ENCODE measurements at regions not wholly inside any gene's neighbourhood (a gene's known extent, or its start where the extent isn't known, plus 50 kb on each side); places are given as distances from the start of the nearest gene placed in this dataset.

GRCh38 chr4:81639248-81639647 lies 167.5 kb upstream of the RASGEF1B start:
- Histone ChIP-seq H2AFZ (ENCODE audit: control insufficient read depth, low read length) (no peak overlapping the region), H3K27ac (ENCODE audit: control insufficient read depth, insufficient read depth, low read length) (no peak overlapping the region), H3K9me3 (ENCODE audit: control insufficient read depth, low read depth, low read length) (no peaks in the 10 kb centered on the region), H3K36me3 (ENCODE audit: control insufficient read depth in 2 of 2, extremely low read depth in 1 of 2, insufficient read depth in 2 of 2, low read length in 2 of 2) (no peaks in the 10 kb centered on the region), H4K20me1 (ENCODE audit: control insufficient read depth, extremely low read depth, insufficient read depth, low read length) (no peaks in the 10 kb centered on the region), H3K9ac (ENCODE audit: control insufficient read depth, extremely low read depth, insufficient read depth, low read length) (no peak overlapping the region), H3K4me2 (ENCODE audit: control insufficient read depth, extremely low read depth, insufficient read depth, low read depth, low read length) (no peak overlapping the region), H3K4me1 (ENCODE audit: control insufficient read depth, extremely low read depth, insufficient read depth, low read length) (peaks cover 5% of the 10 kb centered on the region), H3K27me3 (ENCODE audit: control insufficient read depth, extremely low read depth, insufficient read depth, low read length) (no peaks in the 10 kb centered on the region), H3K9me1 (ENCODE audit: control insufficient read depth, extremely low read depth, insufficient read depth, low read length) (no peaks in the 10 kb centered on the region), H3K4me3 (ENCODE audit: control insufficient read depth in 2 of 3, extremely low read depth in 1 of 3, insufficient read depth in 2 of 3, low read depth in 1 of 3, low read length in 3 of 3) (no peak overlapping the region), H3K79me2 (ENCODE audit: control insufficient read depth, insufficient read depth, low read length) (no peaks in the 10 kb centered on the region)
- FAIRE-seq (no peak), DNase-seq (ENCODE audit: low read depth, low spot score) (no peak)
- TF ChIP-seq, protein P1, sequence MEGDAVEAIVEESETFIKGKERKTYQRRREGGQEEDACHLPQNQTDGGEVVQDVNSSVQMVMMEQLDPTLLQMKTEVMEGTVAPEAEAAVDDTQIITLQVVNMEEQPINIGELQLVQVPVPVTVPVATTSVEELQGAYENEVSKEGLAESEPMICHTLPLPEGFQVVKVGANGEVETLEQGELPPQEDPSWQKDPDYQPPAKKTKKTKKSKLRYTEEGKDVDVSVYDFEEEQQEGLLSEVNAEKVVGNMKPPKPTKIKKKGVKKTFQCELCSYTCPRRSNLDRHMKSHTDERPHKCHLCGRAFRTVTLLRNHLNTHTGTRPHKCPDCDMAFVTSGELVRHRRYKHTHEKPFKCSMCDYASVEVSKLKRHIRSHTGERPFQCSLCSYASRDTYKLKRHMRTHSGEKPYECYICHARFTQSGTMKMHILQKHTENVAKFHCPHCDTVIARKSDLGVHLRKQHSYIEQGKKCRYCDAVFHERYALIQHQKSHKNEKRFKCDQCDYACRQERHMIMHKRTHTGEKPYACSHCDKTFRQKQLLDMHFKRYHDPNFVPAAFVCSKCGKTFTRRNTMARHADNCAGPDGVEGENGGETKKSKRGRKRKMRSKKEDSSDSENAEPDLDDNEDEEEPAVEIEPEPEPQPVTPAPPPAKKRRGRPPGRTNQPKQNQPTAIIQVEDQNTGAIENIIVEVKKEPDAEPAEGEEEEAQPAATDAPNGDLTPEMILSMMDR (optimal IDR thresholded peaks at IDR 0.05 in 1 of 3, IDR thresholded peaks at IDR 0.05 in 1 of 3, conservative IDR thresholded peaks at IDR 0.05 in 1 of 3; ENCODE audit: extremely low read depth in 1 of 3, insufficient read depth in 2 of 3, low read length in 3 of 3) = no peak
- TF ChIP-seq EZH2 (IDR thresholded peaks at IDR 0.05; ENCODE audit: low read length) = no peak
- dilution Hi-C loops (cut with MboI; ENCODE audit: extremely low pct_ligation_motif_present, low sequenced_read_pairs) = no loop called here

GRCh38 chr4:81638698-81639097 lies 167.0 kb upstream of the RASGEF1B start:
- Histone ChIP-seq H3K4me1 (ENCODE audit: control insufficient read depth, extremely low read depth, insufficient read depth, low read length) (peaks cover 5% of the 10 kb centered on the region), H2AFZ (ENCODE audit: control insufficient read depth, low read length) (no peak overlapping the region), H3K4me2 (ENCODE audit: control insufficient read depth, extremely low read depth, insufficient read depth, low read depth, low read length) (no peak overlapping the region), H3K36me3 (ENCODE audit: control insufficient read depth in 2 of 2, extremely low read depth in 1 of 2, insufficient read depth in 2 of 2, low read length in 2 of 2) (no peaks in the 10 kb centered on the region), H3K9ac (ENCODE audit: control insufficient read depth, extremely low read depth, insufficient read depth, low read length) (no peak overlapping the region), H3K9me1 (ENCODE audit: control insufficient read depth, extremely low read depth, insufficient read depth, low read length) (no peaks in the 10 kb centered on the region), H3K9me3 (ENCODE audit: control insufficient read depth, low read depth, low read length) (no peaks in the 10 kb centered on the region), H4K20me1 (ENCODE audit: control insufficient read depth, extremely low read depth, insufficient read depth, low read length) (no peaks in the 10 kb centered on the region), H3K79me2 (ENCODE audit: control insufficient read depth, insufficient read depth, low read length) (no peaks in the 10 kb centered on the region), H3K4me3 (ENCODE audit: control insufficient read depth in 2 of 3, extremely low read depth in 1 of 3, insufficient read depth in 2 of 3, low read depth in 1 of 3, low read length in 3 of 3) (no peak overlapping the region), H3K27me3 (ENCODE audit: control insufficient read depth, extremely low read depth, insufficient read depth, low read length) (no peaks in the 10 kb centered on the region), H3K27ac (ENCODE audit: control insufficient read depth, insufficient read depth, low read length) (no peak overlapping the region)
- no peak for TF ChIP-seq EZH2 (IDR thresholded peaks at IDR 0.05; ENCODE audit: low read length)
- TF ChIP-seq, protein P1 (optimal IDR thresholded peaks at IDR 0.05 in 1 of 3, IDR thresholded peaks at IDR 0.05 in 1 of 3, conservative IDR thresholded peaks at IDR 0.05 in 1 of 3; ENCODE audit: extremely low read depth in 1 of 3, insufficient read depth in 2 of 3, low read length in 3 of 3) = no peak
- FAIRE-seq (no peak), DNase-seq (ENCODE audit: low read depth, low spot score) (no peak)
- dilution Hi-C loops (cut with MboI; ENCODE audit: extremely low pct_ligation_motif_present, low sequenced_read_pairs) = no loop called here

Measured in keratinocyte (primary cell).